GM21528 (cell line): ENCODE measurements at regions not wholly inside any gene's neighbourhood (a gene's known extent, or its start where the extent isn't known, plus 50 kb on each side); places are given as distances from the start of the nearest gene placed in this dataset.

ENCODE experiments used
- ATAC-seq: cut with Tn5 transposase; IDR thresholded peaks from one replicate; pipeline ENCODE4 v1.9.1; 2021; ENCODE audit warnings: mild to moderate bottlenecking, moderate library complexity; ENCODE audit not compliant: unreplicated experiment, low FRiP score

GRCh38 chr3:102141096-102141927 is 292.0 kb downstream of the NFKBIZ start:
- ATAC-seq, result no peak

- no peak for ATAC-seq
Observed at GRCh38 chr3:102141928-102142239, 292.6 kb downstream of the NFKBIZ start.

GRCh38 chr3:102142379-102143060 is 292.3 kb upstream of the ZPLD1 start:
- no peak for ATAC-seq

GRCh38 chr3:102143536-102143935 is 291.3 kb upstream of the ZPLD1 start:
- ATAC-seq, result no peak

GRCh38 chr3:102144063-102144462 is 290.8 kb upstream of the ZPLD1 start:
- no peak for ATAC-seq

- ATAC-seq, result no peak
Observed at GRCh38 chr3:102148598-102149337, 286.0 kb upstream of the ZPLD1 start.

- no peak for ATAC-seq
Observed at GRCh38 chr3:102151935-102152334, 282.9 kb upstream of the ZPLD1 start.

GRCh38 chr3:102156426-102156825 is 278.4 kb upstream of the ZPLD1 start:
- no peak for ATAC-seq

GRCh38 chr3:102158080-102158740 is 276.6 kb upstream of the ZPLD1 start:
- ATAC-seq, result no peak

GRCh38 chr3:102159810-102160451 is 274.9 kb upstream of the ZPLD1 start:
- no peak for ATAC-seq

GRCh38 chr3:102161384-102162006 is 273.3 kb upstream of the ZPLD1 start:
- ATAC-seq, result no peak

- no peak for ATAC-seq
Observed at GRCh38 chr3:102162251-102162650, 272.6 kb upstream of the ZPLD1 start.

- ATAC-seq, result no peak
Observed at GRCh38 chr3:102163039-102163817, 271.6 kb upstream of the ZPLD1 start.

GRCh38 chr3:102163818-102164154 is 271.0 kb upstream of the ZPLD1 start:
- ATAC-seq, result no peak

GRCh38 chr3:102165367-102165766 is 269.4 kb upstream of the ZPLD1 start:
- no peak for ATAC-seq

GRCh38 chr3:102169915-102170479 is 264.8 kb upstream of the ZPLD1 start:
- no peak for ATAC-seq

GRCh38 chr3:102170545-102170944 is 264.3 kb upstream of the ZPLD1 start:
- no peak for ATAC-seq

- no peak for ATAC-seq
Observed at GRCh38 chr3:102174312-102174712, 260.5 kb upstream of the ZPLD1 start.

- ATAC-seq, result no peak
Observed at GRCh38 chr3:102174832-102175374, 259.9 kb upstream of the ZPLD1 start.
